ENCODE measurements at regions not wholly inside any gene's neighbourhood (a gene's known extent, or its start where the extent isn't known, plus 50 kb on each side); places are given as distances from the start of the nearest gene placed in this dataset.

DNA sequence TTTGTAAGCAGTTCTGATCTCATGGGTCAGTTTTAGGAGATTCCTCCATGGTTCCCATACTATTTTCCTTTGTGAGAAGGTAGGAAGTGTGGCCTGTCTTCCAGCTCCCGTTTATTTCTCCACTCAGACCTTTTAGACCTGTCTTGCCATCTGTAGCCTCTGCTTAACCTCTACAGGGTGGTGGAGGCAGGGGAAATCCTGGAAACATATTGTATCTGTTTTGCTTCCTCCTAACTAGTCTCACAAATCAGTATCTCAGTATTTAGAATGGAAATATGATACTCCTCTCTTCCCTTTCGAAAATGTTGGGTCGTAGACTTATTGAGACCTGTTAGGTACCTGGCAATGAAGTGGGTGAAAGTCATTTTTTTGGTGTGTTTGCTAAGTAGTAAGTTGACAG, 399.4 kb upstream of the RGS6 start:
- no peaks in the 10 kb centered on the region for H3K9me3 ChIP-seq (ENCODE audit: control insufficient read depth in 4 of 4, insufficient read depth in 3 of 4, low read length in 3 of 4)
- no peak for DNase-seq
- no peaks in the 10 kb centered on the region for H3K27me3 ChIP-seq (ENCODE audit: control insufficient read depth in 3 of 3, insufficient read depth in 3 of 3, low read length in 2 of 3)
- H3K4me3 ChIP-seq: no peak overlapping the region
- WGBS, 2 donors: 64 to 79% methylated on average over 3 of the region's 3 CpGs
- TF ChIP-seq, protein P1, sequence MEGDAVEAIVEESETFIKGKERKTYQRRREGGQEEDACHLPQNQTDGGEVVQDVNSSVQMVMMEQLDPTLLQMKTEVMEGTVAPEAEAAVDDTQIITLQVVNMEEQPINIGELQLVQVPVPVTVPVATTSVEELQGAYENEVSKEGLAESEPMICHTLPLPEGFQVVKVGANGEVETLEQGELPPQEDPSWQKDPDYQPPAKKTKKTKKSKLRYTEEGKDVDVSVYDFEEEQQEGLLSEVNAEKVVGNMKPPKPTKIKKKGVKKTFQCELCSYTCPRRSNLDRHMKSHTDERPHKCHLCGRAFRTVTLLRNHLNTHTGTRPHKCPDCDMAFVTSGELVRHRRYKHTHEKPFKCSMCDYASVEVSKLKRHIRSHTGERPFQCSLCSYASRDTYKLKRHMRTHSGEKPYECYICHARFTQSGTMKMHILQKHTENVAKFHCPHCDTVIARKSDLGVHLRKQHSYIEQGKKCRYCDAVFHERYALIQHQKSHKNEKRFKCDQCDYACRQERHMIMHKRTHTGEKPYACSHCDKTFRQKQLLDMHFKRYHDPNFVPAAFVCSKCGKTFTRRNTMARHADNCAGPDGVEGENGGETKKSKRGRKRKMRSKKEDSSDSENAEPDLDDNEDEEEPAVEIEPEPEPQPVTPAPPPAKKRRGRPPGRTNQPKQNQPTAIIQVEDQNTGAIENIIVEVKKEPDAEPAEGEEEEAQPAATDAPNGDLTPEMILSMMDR (IDR thresholded peaks at IDR 0.05; ENCODE audit: control extremely low read depth, extremely low read depth): no peak
- H3K27ac ChIP-seq (ENCODE audit: low read depth in 1 of 2, low read length in 1 of 2): no peak overlapping the region
- H3K36me3 ChIP-seq (ENCODE audit: control insufficient read depth in 4 of 4, insufficient read depth in 4 of 4, low read length in 4 of 4): peaks cover 0 to 4% (median 0%) of the 10 kb centered on the region in 4 donors
- H3K9ac ChIP-seq (ENCODE audit: insufficient read depth in 1 of 2, low read length in 2 of 2): no peak overlapping the region
- H3K4me1 ChIP-seq (ENCODE audit: control insufficient read depth in 5 of 5, insufficient read depth in 5 of 5, low read length in 5 of 5): peaks cover 0 to 30% (median 8%) of the 10 kb centered on the region in 5 donors
- ATAC-seq (ENCODE audit: insufficient read depth, low FRiP score): no peak

DNA sequence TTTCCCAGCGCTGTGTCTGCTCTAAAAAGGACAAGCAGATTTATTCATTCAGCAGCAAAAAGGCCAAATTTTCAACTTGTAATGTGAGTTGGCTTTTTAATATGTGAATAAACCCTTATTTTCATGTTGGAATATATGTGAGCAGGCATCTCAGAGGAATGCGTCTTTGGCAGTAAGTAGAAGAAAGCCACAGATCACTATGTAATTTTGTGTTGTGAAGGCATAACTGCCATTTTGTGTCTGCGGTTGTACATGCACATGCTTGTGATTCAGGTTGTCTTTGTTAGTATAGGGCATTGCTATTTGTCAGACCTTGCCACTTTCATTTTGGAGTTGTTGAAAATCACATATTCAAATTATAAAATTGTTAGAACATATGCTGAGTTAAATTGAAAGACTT, 398.8 kb upstream of the RGS6 start:
- no peak overlapping the region for H3K9ac ChIP-seq (ENCODE audit: insufficient read depth in 1 of 2, low read length in 2 of 2)
- no peak for ATAC-seq (ENCODE audit: insufficient read depth, low FRiP score)
- no peaks in the 10 kb centered on the region for H3K9me3 ChIP-seq (ENCODE audit: control insufficient read depth in 4 of 4, insufficient read depth in 3 of 4, low read length in 3 of 4)
- 91 to 96% methylated on average over 3 of the region's 3 CpGs for WGBS, 2 donors
- no peak for DNase-seq
- H3K4me1 ChIP-seq (ENCODE audit: control insufficient read depth in 5 of 5, insufficient read depth in 5 of 5, low read length in 5 of 5): peaks cover 0 to 36% (median 8%) of the 10 kb centered on the region in 5 donors
- H3K36me3 ChIP-seq (ENCODE audit: control insufficient read depth in 4 of 4, insufficient read depth in 4 of 4, low read length in 4 of 4): peaks cover 0 to 4% (median 0%) of the 10 kb centered on the region in 4 donors
- TF ChIP-seq, protein P1 (IDR thresholded peaks at IDR 0.05; ENCODE audit: control extremely low read depth, extremely low read depth): no peak
- H3K27me3 ChIP-seq (ENCODE audit: control insufficient read depth in 3 of 3, insufficient read depth in 3 of 3, low read length in 2 of 3): no peaks in the 10 kb centered on the region
- H3K27ac ChIP-seq (ENCODE audit: low read depth in 1 of 2, low read length in 1 of 2): no peak overlapping the region
- H3K4me3 ChIP-seq: no peak overlapping the region

GRCh38 chr14:71533800-71534199, 398.4 kb upstream of the RGS6 start:
- H3K9ac ChIP-seq (ENCODE audit: insufficient read depth in 1 of 2, low read length in 2 of 2): no peak overlapping the region
- H3K9me3 ChIP-seq (ENCODE audit: control insufficient read depth in 4 of 4, insufficient read depth in 3 of 4, low read length in 3 of 4): no peaks in the 10 kb centered on the region
- H3K27ac ChIP-seq (ENCODE audit: low read depth in 1 of 2, low read length in 1 of 2): no peak overlapping the region
- ATAC-seq (ENCODE audit: insufficient read depth, low FRiP score): no peak
- H3K27me3 ChIP-seq (ENCODE audit: control insufficient read depth in 3 of 3, insufficient read depth in 3 of 3, low read length in 2 of 3): no peaks in the 10 kb centered on the region
- H3K4me3 ChIP-seq: no peak overlapping the region
- H3K36me3 ChIP-seq (ENCODE audit: control insufficient read depth in 4 of 4, insufficient read depth in 4 of 4, low read length in 4 of 4): peaks cover 0 to 4% (median 0%) of the 10 kb centered on the region in 4 donors
- H3K4me1 ChIP-seq (ENCODE audit: control insufficient read depth in 5 of 5, insufficient read depth in 5 of 5, low read length in 5 of 5): peaks cover under 1 to 40% (median 8%) of the 10 kb centered on the region in 5 donors
- no peak for DNase-seq
- TF ChIP-seq, protein P1 (IDR thresholded peaks at IDR 0.05; ENCODE audit: control extremely low read depth, extremely low read depth): no peak
- WGBS, 2 donors: 98 to 100% methylated on average over 1 of the region's 1 CpG

DNA sequence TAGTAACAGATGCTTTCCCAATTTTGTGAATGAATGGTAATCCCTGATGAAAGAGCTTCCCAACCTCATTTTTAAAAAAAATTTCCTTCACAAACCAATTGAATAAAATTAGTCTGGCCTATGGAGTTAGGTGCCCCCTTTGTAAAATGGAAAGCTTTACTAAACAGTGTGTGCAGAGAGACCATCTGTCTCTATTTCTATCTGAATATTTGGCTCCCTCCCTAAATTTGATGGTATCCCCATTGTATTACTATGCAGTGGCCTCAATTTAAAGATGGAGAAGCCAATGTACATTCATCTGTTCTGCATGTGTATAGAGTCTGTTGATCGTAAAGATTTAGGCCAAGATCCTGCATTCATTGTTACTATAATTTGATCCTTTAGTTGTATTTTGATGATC, 397.7 kb upstream of the RGS6 start:
- DNase-seq: no peak

More for the DNA sequence above, 397.7 kb upstream of the RGS6 start:
- Histone ChIP-seq H3K27me3 (ENCODE audit: control insufficient read depth in 3 of 3, insufficient read depth in 3 of 3, low read length in 2 of 3) (no peaks in the 10 kb centered on the region), H3K4me1 (ENCODE audit: control insufficient read depth in 5 of 5, insufficient read depth in 5 of 5, low read length in 5 of 5) (peaks cover 8 to 47% (median 8%) of the 10 kb centered on the region in 5 donors), H3K27ac (ENCODE audit: low read depth in 1 of 2, low read length in 1 of 2) (no peak overlapping the region), H3K4me3 (no peak overlapping the region), H3K9me3 (ENCODE audit: control insufficient read depth in 4 of 4, insufficient read depth in 3 of 4, low read length in 3 of 4) (no peaks in the 10 kb centered on the region), H3K36me3 (ENCODE audit: control insufficient read depth in 4 of 4, insufficient read depth in 4 of 4, low read length in 4 of 4) (peaks cover 0 to 3% (median 0%) of the 10 kb centered on the region in 4 donors), H3K9ac (ENCODE audit: insufficient read depth in 1 of 2, low read length in 2 of 2) (no peak overlapping the region)
- TF ChIP-seq, protein P1 (IDR thresholded peaks at IDR 0.05; ENCODE audit: control extremely low read depth, extremely low read depth): no peak
- WGBS, 2 donors: 89 to 100% methylated on average over 1 of the region's 1 CpG
- ATAC-seq (ENCODE audit: insufficient read depth, low FRiP score): no peak

Data from lung (tissue), 11 donors.